ENCODE measurements at regions not wholly inside any gene's neighbourhood (a gene's known extent, or its start where the extent isn't known, plus 50 kb on each side); places are given as distances from the start of the nearest gene placed in this dataset.

GRCh38 chr11:15910761-15911160 lies 445.6 kb downstream of the SOX6 start:
- DNase-seq (ENCODE audit: low spot score): no peak
- in situ Hi-C loops (cut with MboI; ENCODE audit: low pct_unique_long_range_greater_than_20kb, low sequenced_read_pairs, unreplicated experiment): no loop called here
- TF ChIP-seq CTCF (IDR thresholded peaks at IDR 0.05; ENCODE audit: extremely low read depth, insufficient read depth, missing control alignments): no peak

GRCh38 chr11:15911377-15912044 lies 444.8 kb downstream of the SOX6 start:
- TF ChIP-seq CTCF (IDR thresholded peaks at IDR 0.05; ENCODE audit: extremely low read depth, insufficient read depth, missing control alignments): no peak
- in situ Hi-C loops (cut with MboI; ENCODE audit: low pct_unique_long_range_greater_than_20kb, low sequenced_read_pairs, unreplicated experiment): no loop called here
- DNase-seq (ENCODE audit: low spot score): no peak

DNA sequence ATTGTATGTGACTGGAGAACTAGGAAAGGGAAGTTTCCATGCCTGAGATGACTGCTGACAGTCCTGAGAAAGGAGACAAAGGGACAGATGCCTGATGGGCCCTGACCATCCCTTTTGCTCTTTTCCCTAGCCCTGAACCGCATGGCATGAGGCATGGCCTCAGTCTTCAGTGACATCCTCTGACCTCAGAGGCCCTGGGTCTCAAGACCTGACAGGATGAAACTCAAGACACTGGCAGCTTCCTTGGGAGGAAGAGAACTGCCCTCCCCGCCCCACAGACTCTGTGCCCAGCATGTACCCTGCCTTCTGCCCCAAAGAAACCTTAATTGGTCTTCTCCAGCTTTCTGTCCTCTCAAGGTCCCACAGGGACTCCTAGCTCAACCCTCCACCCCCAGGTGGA lies 444.1 kb downstream of the SOX6 start:
- in situ Hi-C loops (cut with MboI; ENCODE audit: low pct_unique_long_range_greater_than_20kb, low sequenced_read_pairs, unreplicated experiment): no loop called here
- no peak for TF ChIP-seq CTCF (IDR thresholded peaks at IDR 0.05; ENCODE audit: extremely low read depth, insufficient read depth, missing control alignments)
- no peak for DNase-seq (ENCODE audit: low spot score)

GRCh38 chr11:15912825-15913224 lies 443.5 kb downstream of the SOX6 start:
- TF ChIP-seq CTCF (IDR thresholded peaks at IDR 0.05; ENCODE audit: extremely low read depth, insufficient read depth, missing control alignments): no peak
- DNase-seq (ENCODE audit: low spot score): no peak
- in situ Hi-C loops (cut with MboI; ENCODE audit: low pct_unique_long_range_greater_than_20kb, low sequenced_read_pairs, unreplicated experiment): no loop called here

- in situ Hi-C loops (cut with MboI; ENCODE audit: low pct_unique_long_range_greater_than_20kb, low sequenced_read_pairs, unreplicated experiment): no loop called here
- no peak for TF ChIP-seq CTCF (IDR thresholded peaks at IDR 0.05; ENCODE audit: extremely low read depth, insufficient read depth, missing control alignments)
- no peak for DNase-seq (ENCODE audit: low spot score)
Measured at GRCh38 chr11:15913261-15913660, 443.1 kb downstream of the SOX6 start.
